WTC11 (cell line): ENCODE measurements at regions not wholly inside any gene's neighbourhood (a gene's known extent, or its start where the extent isn't known, plus 50 kb on each side); places are given as distances from the start of the nearest gene placed in this dataset.

Source experiments
- ATAC-seq: fragments of 200-7000 bp; cut with Tn5 transposase; 2 replicates; pipeline ENCODE4 v1.10.0; 2021; ENCODE audit warnings: mild to moderate bottlenecking, moderate library complexity
- CTCF ChIA-PET: fragments of 300-600 bp; sonication (Branson Sonifier 250); formaldehyde crosslinking; loops from one replicate; lab custom pipeline; 2021; ENCODE audit warnings: antibody characterized with exemption; lab: Charles Lee
- POLR2A ChIA-PET: fragments of 350-600 bp; sonication (Branson Sonifier 250); formaldehyde crosslinking; loops from one replicate; lab custom pipeline; 2021; ENCODE audit warnings: antibody characterized with exemption; lab: Charles Lee
- DNase-seq: peaks from one replicate; pipeline ENCODE4 v3.0.0; 2021; ENCODE audit warnings: low spot score
- H3K27ac Mint-ChIP-seq: 2 replicates; pipeline ENCODE4 v1.8.0; 2021; ENCODE audit warnings: mixed read lengths
- H3K27me3 Mint-ChIP-seq: 2 replicates; pipeline ENCODE4 v1.8.0; 2021; ENCODE audit warnings: low read depth, mild to moderate bottlenecking, moderate library complexity, mixed read lengths
- H3K36me3 Mint-ChIP-seq: 2 replicates; pipeline ENCODE4 v1.8.0; 2021; ENCODE audit warnings: mixed read lengths
- H3K4me1 Mint-ChIP-seq: 2 replicates; pipeline ENCODE4 v1.8.0; 2022; ENCODE audit warnings: mixed read lengths
- H3K4me3 Mint-ChIP-seq: 2 replicates; pipeline ENCODE4 v1.8.0; 2021; ENCODE audit warnings: mild to moderate bottlenecking, moderate library complexity, mixed read lengths
- H3K9me3 Mint-ChIP-seq: 2 replicates; pipeline ENCODE4 v1.8.0; 2021; ENCODE audit warnings: mixed read lengths
- CBFB ChIP-seq: sonication (generic); formaldehyde crosslinking; IDR thresholded peaks from 2 replicates; pipeline ENCODE4 v1.8.1; 2022; ENCODE audit warnings: mild to moderate bottlenecking, low read depth, missing genetic modification reagents
- E2F1 ChIP-seq: sonication (generic); formaldehyde crosslinking; IDR thresholded peaks from 2 replicates; pipeline ENCODE4 v1.8.0; 2022; ENCODE audit warnings: mild to moderate bottlenecking, missing genetic modification reagents
- E2F4 ChIP-seq: sonication (generic); formaldehyde crosslinking; IDR thresholded peaks from 2 replicates; pipeline ENCODE4 v1.8.1; 2022; ENCODE audit warnings: low read depth, mild to moderate bottlenecking, moderate library complexity, missing genetic modification reagents, borderline replicate concordance
- FOXJ3 ChIP-seq: sonication (generic); formaldehyde crosslinking; IDR thresholded peaks from 2 replicates; pipeline ENCODE4 v1.9.0; 2021; ENCODE audit warnings: missing genetic modification reagents, mild to moderate bottlenecking, borderline replicate concordance
- FOXP4 ChIP-seq: sonication (generic); formaldehyde crosslinking; IDR thresholded peaks from 2 replicates; pipeline ENCODE4 v1.8.0; 2022; ENCODE audit warnings: mild to moderate bottlenecking, missing genetic modification reagents
- IRF2 ChIP-seq: sonication (generic); formaldehyde crosslinking; IDR thresholded peaks from 2 replicates; pipeline ENCODE4 v1.8.0; 2022; ENCODE audit warnings: low read depth, missing genetic modification reagents, borderline replicate concordance
- JAZF1 ChIP-seq: fragments of 250-450 bp; sonication (Bioruptor Pico); IDR thresholded peaks from 2 replicates; pipeline ENCODE4 v1.9.0; 2021; ENCODE audit warnings: moderate library complexity, mild to moderate bottlenecking, inconsistent platforms
- JUN ChIP-seq: sonication (generic); formaldehyde crosslinking; IDR thresholded peaks from 2 replicates; pipeline ENCODE4 v1.8.0; 2023; ENCODE audit warnings: mild to moderate bottlenecking, missing genetic modification reagents
- MLX ChIP-seq: sonication (generic); formaldehyde crosslinking; IDR thresholded peaks from 2 replicates; pipeline ENCODE4 v1.8.1; 2023; ENCODE audit warnings: mild to moderate bottlenecking, missing genetic modification reagents, moderate library complexity
- OVOL2 ChIP-seq: fragments of 250-450 bp; sonication (Bioruptor Pico); IDR thresholded peaks from 2 replicates; pipeline ENCODE4 v1.9.0; 2021; ENCODE audit warnings: mild to moderate bottlenecking, borderline replicate concordance
- RELA ChIP-seq: sonication (generic); formaldehyde crosslinking; IDR thresholded peaks from 2 replicates; pipeline ENCODE4 v1.8.1; 2022; ENCODE audit warnings: missing genetic modification reagents, mild to moderate bottlenecking, borderline replicate concordance
- SMAD4 ChIP-seq: sonication (generic); formaldehyde crosslinking; IDR thresholded peaks from 2 replicates; pipeline ENCODE4 v1.8.0; 2022; ENCODE audit warnings: mild to moderate bottlenecking, missing genetic modification reagents
- SOX15 ChIP-seq: fragments of 250-450 bp; sonication (Bioruptor Pico); IDR thresholded peaks from 2 replicates; pipeline ENCODE4 v1.9.0; 2021; ENCODE audit warnings: mild to moderate bottlenecking
- STAT6 ChIP-seq: sonication (generic); formaldehyde crosslinking; conservative IDR thresholded peaks from 2 replicates; pipeline ENCODE4 v1.8.1; 2023; ENCODE audit warnings: mild to moderate bottlenecking, low read depth, missing genetic modification reagents, moderate library complexity
- TCF7 ChIP-seq: sonication (generic); formaldehyde crosslinking; IDR thresholded peaks from 2 replicates; pipeline ENCODE4 v1.8.0; 2022; ENCODE audit warnings: mild to moderate bottlenecking, low read depth, missing genetic modification reagents, moderate library complexity
- TP53 ChIP-seq: sonication (generic); formaldehyde crosslinking; IDR thresholded peaks from 2 replicates; pipeline ENCODE4 v1.8.1; 2023; ENCODE audit warnings: mild to moderate bottlenecking, missing genetic modification reagents
- USF1 ChIP-seq: sonication (generic); formaldehyde crosslinking; IDR thresholded peaks from 2 replicates; pipeline ENCODE4 v1.8.0; 2022; ENCODE audit warnings: mild to moderate bottlenecking, missing genetic modification reagents
- USF2 ChIP-seq: sonication (generic); formaldehyde crosslinking; IDR thresholded peaks from 2 replicates; pipeline ENCODE4 v1.8.1; 2023; ENCODE audit warnings: mild to moderate bottlenecking, missing genetic modification reagents, moderate library complexity
- ZNF263 ChIP-seq: sonication (generic); formaldehyde crosslinking; IDR thresholded peaks from 2 replicates; pipeline ENCODE4 v1.8.1; 2022; ENCODE audit warnings: low read depth, mild to moderate bottlenecking, moderate library complexity, missing genetic modification reagents
- ZNF512 ChIP-seq: sonication (generic); formaldehyde crosslinking; IDR thresholded peaks from 2 replicates; pipeline ENCODE4 v1.8.1; 2022; ENCODE audit warnings: missing genetic modification reagents, borderline replicate concordance
- ZNF532 ChIP-seq: fragments of 250-450 bp; sonication (Bioruptor Pico); IDR thresholded peaks from 2 replicates; pipeline ENCODE4 v1.9.0; 2021; ENCODE audit warnings: mild to moderate bottlenecking, borderline replicate concordance

- TF ChIP-seq E2F4 (CRISPR knock-in tag) (no peak), JUN (CRISPR knock-in tag) (no peak), ZNF263 (no peak), MLX (CRISPR knock-in tag) (no peak), USF2 (CRISPR knock-in tag) (no peak), TP53 (CRISPR knock-in tag) (no peak), JAZF1 (CRISPR knock-in tag) (no peak), IRF2 (CRISPR knock-in tag) (no peak), TCF7 (CRISPR knock-in tag) (no peak), FOXJ3 (CRISPR knock-in tag) (no peak), ZNF512 (CRISPR knock-in tag) (no peak), USF1 (CRISPR knock-in tag) (no peak), E2F1 (no peak), CBFB (no peak)
Observed at GRCh38 chr6:67653561-67653960, 981.5 kb upstream of the ADGRB3 start (continued).

- Mint-ChIP-seq H3K27me3 (no peaks in the 10 kb centered on the region), H3K36me3 (no peaks in the 10 kb centered on the region), H3K4me1 (no peaks in the 10 kb centered on the region), H3K27ac (no peak overlapping the region), H3K4me3 (no peak overlapping the region), H3K9me3 (no peaks in the 10 kb centered on the region)
- CTCF ChIA-PET, result interaction anchor here (1.0 kb wide), 1 partner anchor 697 kb away, joined by 3 read pairs; no protein-coding TSS in a partner anchor
- no peak for ATAC-seq
- DNase-seq, result no peak
- POLR2A ChIA-PET, result no interaction called here
- TF ChIP-seq IRF2 (CRISPR knock-in tag) (no peak), SMAD4 (CRISPR knock-in tag) (no peak), OVOL2 (CRISPR knock-in tag) (no peak), FOXP4 (CRISPR knock-in tag) (no peak), JAZF1 (CRISPR knock-in tag) (no peak), RELA (CRISPR knock-in tag) (no peak), STAT6 (CRISPR knock-in tag) (no peak), SOX15 (CRISPR knock-in tag) (no peak), ZNF532 (no peak)
Observed at GRCh38 chr6:67646550-67646949, 988.5 kb upstream of the ADGRB3 start.
